GM19372 (cell line): ENCODE measurements at regions not wholly inside any gene's neighbourhood (a gene's known extent, or its start where the extent isn't known, plus 50 kb on each side); places are given as distances from the start of the nearest gene placed in this dataset.

Experiments used
- ATAC-seq: cut with Tn5 transposase; IDR thresholded peaks from one replicate; pipeline ENCODE4 v1.9.1; 2021; ENCODE audit warnings: mild to moderate bottlenecking, low read depth, moderate library complexity; ENCODE audit not compliant: unreplicated experiment

DNA sequence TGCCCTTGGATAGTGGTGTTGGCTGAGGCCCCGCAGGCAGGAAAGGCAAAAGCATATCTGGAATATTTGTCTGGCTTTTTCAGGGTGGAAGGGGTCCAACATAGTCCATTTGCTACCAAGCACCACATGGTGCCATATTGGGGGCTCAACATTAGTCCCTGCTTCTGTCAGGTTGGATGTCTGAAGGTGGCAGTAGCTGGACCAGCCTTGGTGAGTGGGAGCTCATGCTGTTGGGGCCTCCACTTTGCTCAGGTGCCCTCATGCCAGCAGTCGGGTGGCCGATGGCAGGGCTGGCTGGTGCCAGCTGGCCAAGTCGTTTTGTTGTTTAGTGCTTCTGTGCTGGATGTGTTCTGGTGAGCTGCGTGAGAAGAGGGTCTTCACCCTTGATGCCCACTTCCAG, 135.3 kb downstream of the PAPOLA start:
- ATAC-seq = no peak

DNA sequence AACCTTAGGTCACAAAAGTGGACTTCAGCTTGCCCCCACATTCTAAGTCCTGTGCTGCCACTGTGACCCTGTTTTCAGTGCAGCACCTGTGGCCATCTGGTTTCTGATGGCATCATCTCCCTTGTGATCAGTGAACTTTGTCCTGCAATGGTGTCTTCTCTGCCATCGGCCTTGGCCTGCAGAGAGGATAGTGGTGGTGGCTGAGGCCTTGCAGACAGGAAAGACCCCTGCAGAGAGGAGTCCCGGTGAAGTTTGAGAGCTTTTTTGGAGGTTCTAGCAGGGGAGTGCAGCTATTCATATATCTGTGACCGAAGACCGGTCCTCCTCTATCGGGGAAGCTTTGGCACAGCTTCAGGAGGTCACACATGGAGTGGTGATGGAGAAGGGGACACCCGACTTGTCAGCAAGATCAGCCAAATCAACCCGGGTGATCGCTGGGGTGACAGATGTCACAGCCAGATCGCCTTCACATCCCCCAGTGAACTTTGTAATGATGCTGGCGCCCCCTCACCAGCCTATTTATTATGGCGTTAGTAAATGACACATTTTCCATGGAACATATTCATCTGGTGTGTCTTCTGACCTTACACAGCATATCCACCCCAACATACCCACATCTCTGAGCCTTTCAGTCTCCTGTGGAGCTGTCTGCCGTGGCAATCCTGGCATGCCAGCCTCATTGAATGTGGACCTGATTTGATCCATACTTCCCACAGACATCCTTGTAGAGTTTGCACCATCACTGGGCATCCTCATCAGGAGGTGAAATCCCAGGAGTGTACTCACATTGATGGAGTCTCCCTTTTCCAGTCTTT, 136.1 kb downstream of the PAPOLA start:
- no peak for ATAC-seq

DNA sequence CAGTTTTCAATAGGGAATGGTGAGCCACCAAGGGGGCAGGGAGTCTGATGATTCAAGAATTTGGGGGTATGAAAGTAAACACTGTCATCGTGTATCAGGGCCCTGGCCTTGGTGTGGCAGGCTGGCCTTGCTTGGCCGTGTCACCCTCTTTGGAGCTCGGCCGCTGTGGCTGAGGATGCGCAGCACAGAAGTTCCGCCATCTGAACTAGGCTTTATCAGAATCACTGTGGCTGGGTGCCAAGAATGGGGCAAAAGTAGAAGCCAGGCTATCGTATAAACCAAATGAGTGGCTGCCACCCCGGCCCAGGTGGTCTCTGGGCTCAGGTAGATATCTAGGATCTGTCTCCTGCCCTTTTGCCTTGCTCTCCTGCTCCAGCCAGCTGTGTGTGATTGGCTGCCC, 137.4 kb downstream of the PAPOLA start:
- no peak for ATAC-seq

DNA sequence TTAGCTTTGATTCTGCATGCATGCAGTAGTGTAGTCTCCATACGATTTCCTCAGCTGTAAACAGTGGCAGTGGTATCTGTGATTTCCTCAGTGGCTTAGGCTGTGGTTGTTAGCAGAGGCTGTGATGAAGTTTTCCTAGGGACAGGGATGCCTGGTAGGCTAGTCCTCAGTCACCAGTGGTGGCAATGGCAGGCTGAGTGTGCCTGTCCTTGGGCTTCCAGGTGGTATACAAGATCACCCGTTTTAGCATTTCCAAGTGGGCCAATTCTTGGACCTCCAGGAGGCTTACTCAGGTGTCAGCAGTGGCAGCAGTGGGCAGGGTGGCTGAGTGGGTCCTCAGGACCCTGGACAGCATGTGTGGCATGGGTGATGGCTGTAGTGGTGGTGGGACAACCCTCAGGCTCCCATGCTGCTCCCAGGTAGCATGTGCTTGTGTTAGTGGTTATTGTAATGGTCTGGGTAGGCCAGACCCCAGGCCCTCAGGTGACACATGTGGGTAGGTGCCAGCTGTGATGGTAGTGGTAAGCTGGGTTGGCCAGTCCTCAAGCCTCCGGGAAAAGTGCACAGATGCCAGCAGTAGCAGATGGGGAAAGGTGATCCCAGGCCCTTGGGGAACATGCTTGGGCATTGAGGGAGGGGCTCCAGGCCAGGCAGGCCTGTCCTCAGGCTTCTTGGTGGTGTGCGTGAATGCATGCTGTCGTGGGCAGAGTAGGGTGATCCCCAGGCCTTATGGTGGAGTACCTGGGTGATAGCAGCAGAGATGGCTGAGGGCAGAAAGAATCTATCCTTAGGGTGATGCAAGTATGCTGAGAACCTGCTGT, 146.5 kb downstream of the PAPOLA start:
- ATAC-seq = no peak

DNA sequence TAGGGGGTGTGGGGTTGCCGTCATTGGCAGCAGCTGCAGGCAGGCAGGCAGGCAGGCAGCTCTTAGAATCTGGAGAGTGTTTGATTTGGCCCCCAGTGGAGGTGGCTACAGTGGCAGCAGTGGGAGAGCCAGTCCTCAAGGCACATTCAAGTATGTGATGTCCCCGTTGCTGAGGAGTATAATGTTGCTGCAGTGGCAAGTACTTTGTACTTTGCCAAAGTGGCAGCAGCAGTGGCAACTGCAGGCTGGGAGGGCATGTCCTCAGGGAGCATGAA, 147.1 kb downstream of the PAPOLA start:
- no peak for ATAC-seq

DNA sequence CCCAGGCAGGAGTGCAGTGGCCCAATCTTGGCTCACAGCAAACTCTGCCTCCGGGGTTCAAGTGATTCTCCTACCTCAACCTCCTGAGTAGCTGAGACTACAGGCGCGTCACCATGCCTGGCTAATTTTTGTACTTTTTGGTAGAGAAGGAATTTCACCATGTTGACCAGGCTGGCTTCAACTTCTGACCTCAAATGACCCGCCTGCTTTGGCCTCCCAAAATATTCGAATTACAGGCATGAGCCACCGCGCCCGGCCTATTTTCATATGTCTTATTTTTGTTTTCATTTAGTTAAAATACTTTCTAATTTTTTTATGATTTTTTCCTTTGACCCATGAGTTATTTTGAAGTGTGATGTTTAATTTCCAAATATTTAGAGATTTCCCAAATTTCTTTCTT, 143.6 kb upstream of the VRK1 start:
- no peak for ATAC-seq

DNA sequence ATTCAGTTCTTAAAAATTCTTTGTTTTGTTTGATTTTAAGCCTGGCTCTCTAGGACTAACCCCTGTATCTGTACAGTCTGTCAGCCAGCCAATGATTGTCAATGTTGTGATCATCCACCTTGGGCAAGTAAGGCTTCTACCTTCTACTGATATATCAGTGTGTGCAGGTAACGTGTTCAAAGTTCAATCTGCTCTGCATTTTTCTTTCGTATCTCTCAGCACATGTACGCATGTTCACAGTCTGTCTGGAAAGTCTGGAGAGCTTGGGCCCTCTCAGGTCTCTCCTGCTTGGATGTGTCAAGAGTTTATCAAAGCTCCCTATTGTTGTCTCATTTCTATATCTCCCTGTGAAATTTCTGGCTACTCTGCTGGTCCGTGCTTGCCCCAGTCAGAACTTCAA, 138.6 kb upstream of the VRK1 start:
- ATAC-seq = no peak

DNA sequence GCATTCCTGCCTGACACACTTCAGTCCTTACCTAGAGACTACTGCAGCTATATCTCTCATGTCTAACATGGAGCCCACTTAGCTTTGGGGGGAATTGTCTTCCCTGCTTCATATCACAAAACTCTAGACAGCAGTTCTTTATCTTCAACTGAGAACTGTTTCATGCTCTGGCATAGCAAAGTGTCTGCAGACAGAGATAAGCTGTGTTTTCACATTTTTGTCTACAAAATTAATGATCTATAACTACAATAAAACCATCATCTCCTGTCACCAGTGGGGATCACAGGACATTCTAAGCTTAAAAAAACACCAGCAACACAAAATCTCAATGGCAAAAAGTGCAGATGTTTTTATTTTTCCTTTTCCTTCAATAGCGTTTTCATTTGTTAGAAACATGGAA, 137.1 kb upstream of the VRK1 start:
- no peak for ATAC-seq

DNA sequence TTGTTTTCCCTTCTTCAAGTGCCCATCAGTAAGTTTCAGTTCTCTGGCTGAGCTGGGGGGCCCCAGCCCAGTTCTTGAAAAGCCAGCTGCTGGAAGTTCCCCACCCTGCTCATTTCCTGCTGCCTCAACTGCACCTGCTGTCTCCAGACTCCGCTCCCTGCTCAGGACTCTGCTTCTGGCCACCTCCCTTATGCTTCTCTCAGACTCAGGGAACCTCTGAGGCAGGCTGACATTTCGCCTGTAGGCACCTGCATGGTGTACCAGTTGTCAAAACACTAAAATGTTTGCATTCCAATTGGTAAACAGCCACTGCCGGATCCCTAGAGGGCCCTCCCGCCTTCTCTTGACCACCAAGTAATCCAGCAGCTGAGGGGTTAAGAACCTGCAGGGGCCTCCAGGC, 136.5 kb upstream of the VRK1 start:
- no peak for ATAC-seq

DNA sequence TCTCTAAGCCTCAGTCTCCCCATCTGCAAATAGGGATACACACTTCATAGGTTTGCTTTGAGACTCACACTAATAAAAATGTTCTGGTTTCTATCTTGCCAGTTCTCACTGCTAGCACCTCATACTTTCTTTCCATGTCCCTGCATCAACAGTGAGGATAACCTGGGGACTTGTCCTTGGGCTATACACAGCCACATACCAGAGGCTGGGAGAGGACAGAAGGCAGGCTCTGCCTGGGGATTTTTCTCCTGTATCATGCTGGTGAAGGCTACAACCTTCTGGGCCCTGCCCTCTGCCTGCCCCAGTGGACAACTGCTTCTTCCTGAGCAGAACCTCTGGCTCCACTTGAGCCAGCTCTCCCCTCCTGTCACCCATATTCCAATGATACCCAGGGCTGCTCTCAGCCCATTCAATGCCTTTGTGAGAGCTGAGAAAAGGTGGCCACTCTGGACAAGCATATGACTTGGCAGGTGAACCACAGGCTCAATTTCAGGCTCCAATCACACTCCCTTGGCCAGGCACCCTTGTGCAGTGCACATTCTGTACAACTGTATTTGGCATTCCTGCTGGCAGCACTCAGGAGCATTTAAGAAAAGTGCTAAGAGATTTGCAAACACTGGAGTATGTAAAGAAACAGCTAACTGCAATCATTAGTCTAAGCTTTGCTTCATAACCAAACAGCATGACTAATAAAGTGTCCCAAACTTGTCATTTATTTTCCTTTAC, 135.8 kb upstream of the VRK1 start:
- no peak for ATAC-seq

DNA sequence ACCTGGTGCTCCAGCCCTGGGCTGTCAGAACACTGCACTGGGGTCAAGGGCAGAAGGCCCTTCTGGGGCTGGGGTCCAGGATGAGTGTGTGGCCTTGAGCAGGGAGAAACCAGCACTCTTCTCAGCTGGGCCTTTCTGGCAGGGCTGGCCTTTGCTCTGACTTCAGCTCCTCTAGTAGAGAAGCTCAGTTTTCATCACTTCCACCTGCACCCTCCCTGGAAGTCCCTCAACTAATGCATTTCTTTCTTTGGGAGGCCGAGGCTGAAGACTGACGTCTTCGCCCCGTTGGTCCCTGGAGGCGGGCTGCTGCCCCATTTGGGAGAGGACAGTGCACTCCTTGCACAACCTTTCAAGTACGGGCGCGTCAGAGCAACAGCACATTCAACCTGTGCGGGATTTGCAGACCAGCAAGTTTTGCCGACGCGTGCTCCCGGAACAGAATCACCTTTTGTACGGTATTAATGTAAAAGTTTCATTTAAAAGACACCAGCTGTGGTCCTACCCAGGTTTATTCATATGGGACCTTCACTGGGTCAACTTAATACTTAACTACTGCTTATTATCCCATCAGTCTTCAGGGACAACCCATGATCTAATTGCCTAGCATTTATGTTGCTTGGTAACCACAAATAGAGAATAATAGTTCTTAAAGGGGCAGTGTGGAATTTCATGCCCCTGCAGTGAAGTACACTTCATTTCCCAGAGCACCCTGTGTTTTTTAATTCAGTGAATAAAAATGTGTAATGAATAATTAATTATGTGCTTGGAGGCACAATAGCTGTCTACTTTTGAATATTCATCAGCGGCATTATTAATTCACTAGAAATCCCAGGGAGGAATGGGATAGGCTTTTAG, 134.8 kb upstream of the VRK1 start:
- no peak for ATAC-seq

DNA sequence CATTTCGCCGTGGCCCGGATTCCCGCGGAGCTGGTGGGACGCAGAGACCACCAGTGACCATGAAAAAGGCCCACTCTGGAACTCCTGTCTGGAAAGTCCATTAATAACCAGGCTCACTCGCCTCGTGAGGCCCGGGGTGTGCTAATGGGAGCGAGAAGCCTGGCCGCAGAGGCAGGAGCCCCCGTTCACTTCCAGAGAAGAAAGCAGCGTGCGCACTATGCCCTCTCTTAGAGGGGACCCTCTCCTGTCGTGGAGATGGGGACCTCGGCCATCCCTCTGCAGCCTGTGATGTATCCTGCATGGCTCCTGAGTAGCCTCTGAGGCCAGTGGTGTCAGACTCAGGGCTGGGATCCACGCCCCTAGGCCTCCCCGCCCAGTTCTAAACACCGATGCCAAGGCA, 134.1 kb upstream of the VRK1 start:
- ATAC-seq = no peak

DNA sequence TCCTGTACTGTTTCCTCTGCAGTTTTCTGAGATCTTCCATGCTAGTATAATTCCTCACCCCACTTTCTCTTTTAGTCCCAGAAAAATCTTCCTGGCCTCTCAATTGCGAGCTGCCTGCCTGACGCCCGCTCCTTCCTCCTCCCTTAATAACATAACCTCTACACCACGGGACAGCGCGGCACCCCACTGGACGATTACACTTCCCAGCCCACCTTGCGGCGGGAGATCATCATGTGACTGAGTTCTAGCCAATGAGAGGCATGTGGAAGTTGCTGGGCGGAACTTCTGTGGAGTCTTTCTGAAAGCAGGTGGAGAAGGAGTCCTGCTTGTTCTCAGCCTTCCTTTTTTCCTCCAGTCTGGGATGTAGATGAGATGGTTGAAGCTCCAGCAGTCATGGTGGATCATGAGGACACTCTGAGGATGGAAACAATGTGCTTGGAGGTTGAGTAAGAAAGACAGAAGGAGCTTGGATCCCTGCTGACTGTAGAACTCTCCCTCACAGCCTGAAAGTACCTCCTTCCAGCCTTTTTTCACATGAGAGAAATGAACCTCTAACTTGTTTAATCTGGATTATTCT, 133.6 kb upstream of the VRK1 start:
- no peak for ATAC-seq

DNA sequence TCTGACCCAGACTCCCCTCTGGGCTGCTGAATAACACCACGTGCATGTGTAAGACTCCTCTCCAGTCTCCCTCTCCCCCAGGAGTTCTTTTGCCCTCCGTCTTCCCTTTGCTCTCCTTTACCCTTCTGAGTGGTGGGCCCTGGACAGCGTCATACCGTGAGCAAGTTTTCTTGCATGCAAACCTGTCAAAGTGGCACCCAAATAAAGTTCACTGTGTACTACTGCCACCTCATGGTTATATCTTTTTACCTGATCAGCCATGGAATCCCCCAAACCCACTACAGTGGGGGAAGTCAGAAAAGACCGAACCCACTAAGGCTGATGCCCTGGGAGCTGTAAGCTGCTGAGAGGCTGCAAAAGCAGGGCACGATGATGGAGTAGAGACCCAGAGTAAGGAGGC, 131.1 kb upstream of the VRK1 start:
- ATAC-seq = no peak

DNA sequence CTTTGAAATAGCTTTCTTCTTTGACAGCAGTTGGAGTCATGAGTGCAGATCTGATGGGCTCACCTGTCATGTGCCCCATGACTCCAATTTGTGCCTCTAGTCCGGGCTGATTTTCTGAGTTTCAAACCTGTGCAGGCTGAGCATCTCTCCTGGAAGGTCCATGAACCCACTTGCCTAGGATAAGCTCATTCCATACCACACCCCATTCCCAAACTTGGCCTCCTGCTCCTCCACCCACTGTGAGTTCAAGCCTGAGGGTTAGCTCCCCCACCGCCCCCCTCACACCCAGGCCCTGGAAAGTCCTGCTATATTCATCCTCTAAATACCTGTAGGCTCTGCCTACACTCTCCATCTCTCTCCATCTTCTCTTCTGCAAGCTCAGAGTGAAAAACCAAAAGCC, 126.8 kb upstream of the VRK1 start:
- no peak for ATAC-seq

DNA sequence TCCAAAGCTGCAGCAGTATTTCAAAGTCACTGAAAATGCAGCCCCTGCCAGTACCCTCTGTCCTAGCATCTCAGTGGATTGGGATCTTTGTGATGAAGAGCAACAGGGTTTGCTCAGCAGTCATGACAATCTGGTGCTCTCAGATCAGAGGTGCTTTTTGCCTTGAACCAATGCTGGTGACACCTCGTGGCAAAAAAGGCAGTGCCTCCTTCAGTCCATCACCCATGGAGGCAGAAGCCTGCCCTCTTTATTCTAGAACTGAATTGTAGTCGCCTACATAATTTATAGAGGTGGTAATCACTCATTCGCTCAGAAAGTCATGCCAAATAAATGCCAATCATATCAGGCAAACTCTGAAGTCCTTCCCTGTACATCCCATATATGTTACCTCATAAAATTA, 126.0 kb upstream of the VRK1 start:
- no peak for ATAC-seq

DNA sequence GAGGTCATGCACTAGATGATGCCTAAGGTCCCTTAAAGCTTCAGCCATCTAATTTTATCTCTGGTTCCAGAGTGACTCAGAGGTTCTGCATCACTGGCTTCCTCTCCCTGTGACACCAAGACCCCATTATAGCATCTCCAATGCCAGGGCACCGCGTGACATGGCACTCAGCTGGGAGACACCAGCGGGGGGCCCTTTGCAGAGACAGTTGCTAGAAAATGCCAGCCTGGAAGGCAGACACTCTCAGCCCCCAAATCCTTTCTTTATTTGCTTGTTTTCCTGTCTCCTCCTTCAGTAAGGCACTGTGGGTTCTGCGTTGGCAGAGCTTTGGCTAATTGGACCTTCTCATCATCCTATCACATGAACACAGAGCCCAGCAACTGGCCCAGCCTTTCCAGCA, 123.5 kb upstream of the VRK1 start:
- no peak for ATAC-seq

DNA sequence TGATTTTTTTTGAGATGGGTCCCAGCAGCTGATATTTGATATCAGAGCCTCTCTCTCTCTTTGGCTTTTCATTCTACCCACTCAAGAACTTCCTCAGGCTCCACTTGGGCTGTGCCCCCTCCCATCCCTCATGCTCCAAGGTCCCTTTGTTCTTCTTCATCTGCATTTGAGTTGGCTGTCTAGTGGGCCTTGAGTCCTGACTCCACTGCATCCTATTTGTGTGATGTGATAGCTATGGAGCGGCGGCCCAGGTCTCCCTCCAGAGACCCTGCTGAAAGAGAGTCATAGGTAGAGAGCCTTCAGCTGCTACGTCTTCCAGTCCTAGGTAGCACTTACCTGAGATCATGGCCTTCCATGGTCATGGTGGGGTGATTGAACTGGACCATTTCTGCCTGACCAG, 123.1 kb upstream of the VRK1 start:
- no peak for ATAC-seq

DNA sequence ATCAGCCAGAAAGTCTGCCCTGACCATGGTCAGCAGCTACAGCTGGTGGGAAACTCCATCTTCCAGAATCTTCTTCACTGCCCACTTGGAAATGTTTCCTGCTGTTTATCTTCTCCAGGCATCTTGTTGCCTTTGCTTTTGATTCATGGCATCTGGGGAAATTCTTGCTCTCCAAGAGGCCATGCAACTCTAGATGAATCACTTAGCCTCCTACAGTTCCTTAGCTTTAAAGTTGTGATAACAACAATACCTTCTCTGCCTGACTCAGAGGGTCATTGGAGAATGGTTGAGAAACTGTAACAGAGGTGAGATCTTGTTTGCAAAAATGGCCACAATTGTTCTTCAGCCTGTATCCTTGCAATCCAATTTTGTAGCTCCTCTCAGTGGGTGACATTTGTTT, 121.0 kb upstream of the VRK1 start:
- ATAC-seq = no peak

DNA sequence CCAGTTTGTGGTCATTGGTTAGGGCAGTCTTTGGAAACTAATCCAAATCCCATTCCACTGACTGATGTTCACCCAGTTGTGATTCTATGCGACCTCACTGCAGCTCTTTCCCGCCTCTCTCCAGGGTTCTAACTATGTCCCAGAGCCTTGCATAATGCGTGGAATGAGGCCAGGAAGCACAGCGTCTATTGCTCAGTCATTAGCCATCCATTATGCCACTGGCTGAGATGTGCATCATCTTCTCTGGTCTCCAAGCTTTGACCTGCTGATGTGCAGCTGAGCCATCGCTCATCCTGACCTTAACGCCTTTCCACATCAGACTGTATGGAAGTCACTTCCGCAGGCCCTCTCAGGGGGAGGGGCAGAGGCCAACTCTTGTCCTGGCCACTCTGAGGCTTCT, 115.4 kb upstream of the VRK1 start:
- ATAC-seq = no peak
